Naive thymus-derived CD4-positive, alpha-beta T cell (primary cell): ENCODE measurements at regions not wholly inside any gene's neighbourhood (a gene's known extent, or its start where the extent isn't known, plus 50 kb on each side); places are given as distances from the start of the nearest gene placed in this dataset.

Source experiments
- ATAC-seq: fragments of 150-1000 bp; cut with Tn5 transposase; 2 replicates; pipeline ENCODE4 v1.10.0; 2021; ENCODE audit warnings: mild to moderate bottlenecking, moderate library complexity
- CTCF ChIA-PET: fragments of 350-600 bp; sonication (Branson Sonifier 250); formaldehyde crosslinking; loops from one replicate; lab custom pipeline; 2021; ENCODE audit warnings: antibody characterized with exemption; lab: Charles Lee
- POLR2A ChIA-PET: fragments of 350-600 bp; sonication (Branson Sonifier 250); formaldehyde crosslinking; loops from one replicate; lab custom pipeline; 2021; ENCODE audit warnings: antibody characterized with exemption, inconsistent platforms; lab: Charles Lee
- DNase-seq, 9 donors: peaks; one replicate each; pipeline versions ENCODE4 v3.0.0 to v3.0.0-alpha.2; 2020 to 2022; ENCODE audit warnings: mixed read lengths in 1 of 9
- H3K27ac ChIP-seq: one replicate; pipeline ENCODE4 v1.7.0; 2013; ENCODE audit warnings: mild to moderate bottlenecking, low read depth, low read length, moderate library complexity
- H3K27me3 ChIP-seq, 2 donors: one replicate each; pipeline ENCODE4 v1.7.0; 2013; ENCODE audit warnings: low read length in 2 of 2, mild to moderate bottlenecking in 2 of 2, moderate library complexity in 2 of 2; ENCODE audit not compliant: control insufficient read depth in 2 of 2, insufficient read depth in 2 of 2
- H3K36me3 ChIP-seq, 3 experiments: 1 replicate in 2 of 3; 2 replicates in 1 of 3; pipeline ENCODE4 v1.7.0; 2013; ENCODE audit warnings: low read length in 3 of 3, mild to moderate bottlenecking in 3 of 3, moderate library complexity in 1 of 3; ENCODE audit not compliant: insufficient read depth in 3 of 3, control insufficient read depth in 2 of 3
- H3K4me1 ChIP-seq, 2 donors: one replicate each; pipeline ENCODE4 v1.7.0; 2013; ENCODE audit warnings: low read length in 2 of 2, mild to moderate bottlenecking in 2 of 2, moderate library complexity in 1 of 2; ENCODE audit not compliant: control insufficient read depth in 2 of 2, insufficient read depth in 2 of 2
- H3K4me3 ChIP-seq: 2 replicates; pipeline ENCODE4 v1.7.0; 2013; ENCODE audit warnings: mild to moderate bottlenecking, low read length
- H3K9me3 ChIP-seq, 3 experiments: 1 replicate in 2 of 3; 2 replicates in 1 of 3; pipeline ENCODE4 v1.7.0; 2013; ENCODE audit warnings: low read length in 3 of 3; ENCODE audit not compliant: control insufficient read depth in 2 of 3
- H3K27ac Mint-ChIP-seq, 9 donors: one replicate each; pipeline ENCODE4 v1.8.0; 2020 to 2022; ENCODE audit warnings: mixed read lengths in 9 of 9, mild to moderate bottlenecking in 8 of 9, moderate library complexity in 5 of 9, inconsistent platforms in 2 of 9
- H3K27me3 Mint-ChIP-seq, 5 donors: one replicate each; pipeline ENCODE4 v1.8.0; 2021 to 2022; ENCODE audit warnings: mixed read lengths in 5 of 5, mild to moderate bottlenecking in 1 of 5
- H3K36me3 Mint-ChIP-seq, 5 donors: one replicate each; pipeline ENCODE4 v1.8.0; 2020 to 2022; ENCODE audit warnings: mixed read lengths in 5 of 5, mild to moderate bottlenecking in 3 of 5, inconsistent platforms in 1 of 5
- H3K4me1 Mint-ChIP-seq, 7 donors: one replicate each; pipeline ENCODE4 v1.8.0; 2020 to 2022; ENCODE audit warnings: mixed read lengths in 7 of 7, mild to moderate bottlenecking in 3 of 7, inconsistent platforms in 1 of 7
- H3K4me3 Mint-ChIP-seq, 10 donors: one replicate each; pipeline ENCODE4 v1.8.0; 2020 to 2022; ENCODE audit warnings: mild to moderate bottlenecking in 10 of 10, mixed read lengths in 10 of 10, moderate library complexity in 6 of 10, inconsistent platforms in 2 of 10
- H3K9me3 Mint-ChIP-seq, 11 donors: one replicate each; pipeline ENCODE4 v1.8.0; 2020 to 2022; ENCODE audit warnings: mixed read lengths in 11 of 11, mild to moderate bottlenecking in 4 of 11, inconsistent platforms in 1 of 11, moderate library complexity in 1 of 11
- intact Hi-C, 2 donors: fragments of 100-400 bp; cut with micrococcal nuclease; formaldehyde crosslinking; loops; one replicate each; pipeline ENCODE4 v1.15.1; 2023

- Mint-ChIP-seq H3K9me3 (peaks cover 0 to 5% (median 2%) of the 10 kb centered on the region in 11 donors), H3K4me1 (peaks cover 0 to 2% (median 0%) of the 10 kb centered on the region in 7 donors), H3K36me3 (no peaks in the 10 kb centered on the region), H3K27me3 (peaks cover 0 to 2% (median 0%) of the 10 kb centered on the region in 5 donors), H3K4me3 (no peak overlapping the region), H3K27ac (no peak overlapping the region)
- no peak overlapping the region for H3K27ac ChIP-seq
- DNase-seq (no peak), ATAC-seq (no peak)
- H3K4me3 ChIP-seq, result no peak overlapping the region
- intact Hi-C loops, result no loop called here
- no peaks in the 10 kb centered on the region for H3K4me1 ChIP-seq
- POLR2A ChIA-PET, result no interaction called here
- H3K27me3 ChIP-seq, result no peaks in the 10 kb centered on the region
- H3K9me3 ChIP-seq, result no peaks in the 10 kb centered on the region
- H3K36me3 ChIP-seq, result no peaks in the 10 kb centered on the region
- CTCF ChIA-PET, result no interaction called here
Measured at GRCh38 chr18:38006541-38006940, 440.9 kb upstream of the CELF4 start.

DNA sequence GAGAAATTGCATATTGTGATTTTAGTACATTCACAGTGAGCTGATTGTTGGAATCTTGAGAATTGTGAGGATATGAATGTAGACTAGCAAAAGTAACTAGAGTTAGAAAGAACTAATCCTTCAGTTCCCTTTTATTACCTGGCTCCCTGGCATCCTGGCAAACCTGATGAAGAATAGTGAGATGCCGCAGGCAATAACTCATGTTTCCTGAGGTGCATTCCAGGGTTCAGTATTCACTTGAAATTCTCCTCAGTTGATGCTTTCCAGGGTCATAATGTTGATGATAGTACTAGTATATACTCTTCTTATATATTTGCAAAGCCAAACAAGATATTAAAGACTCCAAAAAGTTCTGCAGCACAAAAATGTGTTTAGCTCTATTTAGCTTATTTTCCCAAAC, 432.1 kb upstream of the CELF4 start:
- ATAC-seq (no peak), DNase-seq (no peak)
- Histone ChIP-seq H3K27me3 (no peaks in the 10 kb centered on the region), H3K36me3 (no peaks in the 10 kb centered on the region), H3K4me1 (no peaks in the 10 kb centered on the region), H3K4me3 (no peak overlapping the region), H3K27ac (no peak overlapping the region), H3K9me3 (no peaks in the 10 kb centered on the region)
- CTCF ChIA-PET, result no interaction called here
- Mint-ChIP-seq H3K27me3 (no peaks in the 10 kb centered on the region), H3K36me3 (no peaks in the 10 kb centered on the region), H3K27ac (no peak overlapping the region), H3K4me3 (no peak overlapping the region), H3K9me3 (peaks cover 0 to 9% (median 1%) of the 10 kb centered on the region in 11 donors), H3K4me1 (no peaks in the 10 kb centered on the region)
- intact Hi-C loops, result no loop called here
- POLR2A ChIA-PET, result no interaction called here

GRCh38 chr18:37987901-37988300, 422.3 kb upstream of the CELF4 start:
- no peaks in the 10 kb centered on the region for H3K36me3 Mint-ChIP-seq
- H3K9me3 ChIP-seq, result no peaks in the 10 kb centered on the region
- H3K27ac ChIP-seq, result no peak overlapping the region
- ATAC-seq (no peak), DNase-seq (no peak)
- H3K4me3 Mint-ChIP-seq, result no peak overlapping the region
- no peaks in the 10 kb centered on the region for H3K4me1 ChIP-seq
- intact Hi-C loops, result no loop called here
- no peaks in the 10 kb centered on the region for H3K27me3 ChIP-seq
- ChIA-PET POLR2A (no interaction called here), CTCF (no interaction called here)
- no peak overlapping the region for H3K27ac Mint-ChIP-seq
- no peaks in the 10 kb centered on the region for H3K27me3 Mint-ChIP-seq
- peaks cover 0 to 21% (median 1%) of the 10 kb centered on the region in 11 donors for H3K9me3 Mint-ChIP-seq
- H3K4me3 ChIP-seq, result no peak overlapping the region
- no peaks in the 10 kb centered on the region for H3K4me1 Mint-ChIP-seq
- H3K36me3 ChIP-seq, result no peaks in the 10 kb centered on the region

GRCh38 chr18:37986665-37987064, 421.1 kb upstream of the CELF4 start:
- ATAC-seq, result no peak
- Mint-ChIP-seq H3K27ac (no peak overlapping the region), H3K9me3 (peaks cover 0 to 23% (median 1%) of the 10 kb centered on the region in 11 donors), H3K36me3 (no peaks in the 10 kb centered on the region), H3K4me3 (no peak overlapping the region), H3K4me1 (no peaks in the 10 kb centered on the region), H3K27me3 (no peaks in the 10 kb centered on the region)
- DNase-seq, result no peak
- no peaks in the 10 kb centered on the region for H3K4me1 ChIP-seq
- ChIA-PET CTCF (no interaction called here), POLR2A (no interaction called here)
- no peak overlapping the region for H3K27ac ChIP-seq
- H3K36me3 ChIP-seq, result no peaks in the 10 kb centered on the region
- intact Hi-C loops, result no loop called here
- no peak overlapping the region for H3K4me3 ChIP-seq
- no peaks in the 10 kb centered on the region for H3K27me3 ChIP-seq
- no peaks in the 10 kb centered on the region for H3K9me3 ChIP-seq

- H3K4me1 Mint-ChIP-seq, result no peaks in the 10 kb centered on the region
- intact Hi-C loops, result no loop called here
- no peak overlapping the region for H3K4me3 ChIP-seq
- no peak overlapping the region for H3K27ac Mint-ChIP-seq
- H3K27ac ChIP-seq, result no peak overlapping the region
- no peaks in the 10 kb centered on the region for H3K27me3 Mint-ChIP-seq
- H3K27me3 ChIP-seq, result no peaks in the 10 kb centered on the region
- POLR2A ChIA-PET, result no interaction called here
- H3K9me3 ChIP-seq, result no peaks in the 10 kb centered on the region
- CTCF ChIA-PET, result no interaction called here
- no peaks in the 10 kb centered on the region for H3K36me3 Mint-ChIP-seq
- no peaks in the 10 kb centered on the region for H3K36me3 ChIP-seq
- no peak overlapping the region for H3K4me3 Mint-ChIP-seq
- ATAC-seq (no peak), DNase-seq (no peak)
- H3K9me3 Mint-ChIP-seq, result peaks cover 0 to 23% (median 0%) of the 10 kb centered on the region in 11 donors
- no peaks in the 10 kb centered on the region for H3K4me1 ChIP-seq
Measured at GRCh38 chr18:37985126-37985525, 419.5 kb upstream of the CELF4 start.

DNA sequence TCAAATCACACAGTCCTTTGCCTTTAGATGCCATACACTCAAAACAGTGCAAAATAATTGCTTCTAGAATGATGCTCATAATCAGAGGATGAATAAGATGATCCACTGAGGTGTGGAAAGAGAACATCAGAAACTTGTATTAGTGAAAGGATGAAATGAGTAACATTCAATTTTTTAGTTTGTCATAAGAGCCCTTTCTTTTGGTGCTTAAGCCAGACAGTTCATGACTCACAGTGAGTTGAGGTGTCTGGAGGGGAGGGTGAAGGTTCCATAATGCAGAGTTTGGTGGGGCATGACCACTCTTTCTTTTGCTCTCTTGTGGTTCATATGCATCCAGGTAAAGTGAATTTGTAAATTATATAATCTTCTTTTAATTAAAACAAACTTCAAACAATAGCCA, 415.0 kb upstream of the CELF4 start:
- peaks cover 0 to 8% (median 3%) of the 10 kb centered on the region in 11 donors for H3K9me3 Mint-ChIP-seq
- H3K27ac ChIP-seq, result no peak overlapping the region
- no peaks in the 10 kb centered on the region for H3K36me3 Mint-ChIP-seq
- H3K4me3 ChIP-seq, result no peak overlapping the region
- no peaks in the 10 kb centered on the region for H3K36me3 ChIP-seq
- DNase-seq (no peak), ATAC-seq (no peak)
- intact Hi-C loops, result no loop called here
- no peak overlapping the region for H3K27ac Mint-ChIP-seq
- no peaks in the 10 kb centered on the region for H3K4me1 Mint-ChIP-seq
- H3K27me3 ChIP-seq, result no peaks in the 10 kb centered on the region
- ChIA-PET POLR2A (no interaction called here), CTCF (no interaction called here)
- no peaks in the 10 kb centered on the region for H3K27me3 Mint-ChIP-seq
- H3K4me1 ChIP-seq, result no peaks in the 10 kb centered on the region
- no peak overlapping the region for H3K4me3 Mint-ChIP-seq
- no peaks in the 10 kb centered on the region for H3K9me3 ChIP-seq

DNA sequence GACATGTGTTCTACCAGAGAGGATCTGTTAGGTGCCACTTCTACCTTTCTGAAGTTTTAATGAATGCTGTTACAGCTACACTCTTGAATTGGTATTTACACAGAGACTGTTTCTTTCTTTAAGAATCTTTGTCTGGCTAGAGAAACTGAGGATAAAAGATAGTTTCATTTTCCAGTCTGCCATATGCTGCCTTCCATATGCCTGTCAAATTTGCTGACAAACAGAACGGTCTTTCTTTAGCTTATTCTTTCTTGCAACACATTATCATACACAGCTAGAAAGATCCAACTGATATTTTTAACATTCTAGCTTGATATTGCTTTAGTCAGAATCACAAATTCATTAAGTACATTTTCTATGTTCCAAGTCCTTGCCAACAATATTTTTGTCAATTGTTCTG, 409.8 kb upstream of the CELF4 start:
- POLR2A ChIA-PET, result no interaction called here
- DNase-seq (no peak), ATAC-seq (no peak)
- Histone ChIP-seq H3K27me3 (no peaks in the 10 kb centered on the region), H3K4me1 (no peaks in the 10 kb centered on the region), H3K36me3 (no peaks in the 10 kb centered on the region), H3K27ac (no peak overlapping the region), H3K4me3 (no peak overlapping the region), H3K9me3 (no peaks in the 10 kb centered on the region)
- Mint-ChIP-seq H3K27ac (no peak overlapping the region), H3K4me3 (no peak overlapping the region), H3K9me3 (peaks cover 1 to 20% (median 11%) of the 10 kb centered on the region in 11 donors), H3K36me3 (peaks cover 0 to 4% (median 0%) of the 10 kb centered on the region in 5 donors), H3K4me1 (no peaks in the 10 kb centered on the region), H3K27me3 (no peaks in the 10 kb centered on the region)
- CTCF ChIA-PET, result no interaction called here
- intact Hi-C loops, result no loop called here
